GM13976 (cell line): ENCODE measurements at regions not wholly inside any gene's neighbourhood (a gene's known extent, or its start where the extent isn't known, plus 50 kb on each side); places are given as distances from the start of the nearest gene placed in this dataset.

Experiments used
- DNase-seq: peaks from one replicate; pipeline ENCODE4 v3.0.0; 2012; ENCODE audit warnings: low spot score
- CTCF ChIP-seq: IDR thresholded peaks from 2 replicates; pipeline ENCODE4 v1.5.1; 2012; ENCODE audit warnings: borderline replicate concordance, mild to moderate bottlenecking; ENCODE audit not compliant: insufficient read depth; ENCODE audit errors: extremely low read depth, missing control alignments, control extremely low read depth
- in situ Hi-C: fragments of 300-500 bp; cut with MboI; formaldehyde crosslinking; loops from one replicate; pipeline ENCODE4 v1.12.0; 2022; ENCODE audit warnings: low sequenced_read_pairs, mixed read lengths, inconsistent platforms; ENCODE audit not compliant: unreplicated experiment

DNA sequence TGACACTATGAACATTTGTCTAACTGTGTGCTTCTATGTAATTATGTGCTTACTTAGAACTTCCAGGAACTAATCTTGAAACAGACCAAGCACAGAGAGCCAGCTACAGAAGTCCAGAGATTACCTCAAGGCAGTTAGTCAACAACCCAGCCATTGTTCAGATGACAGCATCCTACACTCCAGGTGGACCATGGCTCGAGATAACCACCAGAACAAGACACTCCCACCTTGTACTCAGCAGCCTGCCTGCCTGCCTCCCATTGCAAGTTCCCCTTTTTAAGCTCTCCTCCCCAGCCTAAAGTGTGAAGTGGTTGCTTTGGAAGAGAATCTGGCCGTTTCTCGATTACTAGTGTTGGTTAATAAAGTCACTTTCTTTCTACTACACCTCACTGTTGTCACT lies 1080.6 kb upstream of the LRRN3 start:
- no peak for DNase-seq
- no peak for TF ChIP-seq CTCF
- in situ Hi-C loops = no loop called here

DNA sequence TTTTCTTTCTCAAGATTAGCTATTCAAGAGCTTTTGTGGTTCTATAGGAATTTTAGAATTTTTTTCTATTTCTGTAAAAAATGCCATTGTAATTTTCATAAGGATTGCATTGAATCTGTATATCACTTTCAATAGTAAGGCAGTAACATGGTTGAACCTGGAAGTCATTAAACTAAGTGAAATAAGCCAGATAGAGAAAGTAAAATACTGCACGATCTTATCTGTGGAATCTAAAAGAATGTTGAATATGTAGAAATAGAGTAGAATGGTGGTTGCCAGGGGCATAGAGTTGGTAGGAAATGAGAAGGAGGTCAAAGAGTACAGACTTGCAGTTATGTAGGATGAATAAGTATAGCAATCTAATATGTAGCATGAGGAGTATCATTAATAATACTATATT lies 1073.5 kb upstream of the LRRN3 start:
- no peak for DNase-seq
- no peak for TF ChIP-seq CTCF
- in situ Hi-C loops = no loop called here

GRCh38 chr7:110027385-110027784 lies 1063.5 kb upstream of the LRRN3 start:
- DNase-seq = no peak
- in situ Hi-C loops = no loop called here
- TF ChIP-seq CTCF = no peak

- no peak for DNase-seq
- in situ Hi-C loops = no loop called here
- TF ChIP-seq CTCF = no peak
Measured at GRCh38 chr7:110043519-110043918, 1047.4 kb upstream of the LRRN3 start.

GRCh38 chr7:110050785-110051184 lies 1040.1 kb upstream of the LRRN3 start:
- no peak for DNase-seq
- TF ChIP-seq CTCF = no peak
- in situ Hi-C loops = no loop called here

DNA sequence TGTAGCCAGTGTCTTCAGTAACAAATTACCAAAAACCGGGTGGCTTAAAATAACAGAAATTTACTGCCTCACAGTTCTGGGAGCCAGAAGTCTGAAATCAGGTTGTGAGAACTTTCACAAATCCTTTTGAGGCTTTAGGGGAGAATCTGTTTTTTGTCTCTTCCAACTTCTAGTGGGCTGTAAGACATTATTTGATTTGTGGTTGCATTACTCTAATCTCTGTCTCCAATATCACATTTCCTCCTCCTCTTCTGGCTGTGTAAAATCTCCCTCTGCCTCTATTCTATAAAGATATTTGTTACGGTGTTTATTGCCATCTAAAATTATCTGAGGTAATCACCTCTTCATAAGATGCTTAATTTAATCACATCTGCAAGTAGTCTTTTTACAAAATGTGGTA lies 1039.6 kb upstream of the LRRN3 start:
- in situ Hi-C loops = no loop called here

More for the DNA sequence above, 1039.6 kb upstream of the LRRN3 start:
- no peak for DNase-seq
- no peak for TF ChIP-seq CTCF
